Ovary (tissue), 3 donors: ENCODE measurements at regions not wholly inside any gene's neighbourhood (a gene's known extent, or its start where the extent isn't known, plus 50 kb on each side); places are given as distances from the start of the nearest gene placed in this dataset.

ENCODE experiments used
- CTCF ChIP-seq, 3 donors: fragments of 450-650 bp in 2 of 3; fragments of 200-600 bp in 1 of 3; IDR thresholded peaks; one replicate each; pipeline versions ENCODE4 v1.5.1 to v1.8.0; 2016 to 2022; ENCODE audit warnings: antibody characterized with exemption in 3 of 3, mild to moderate bottlenecking in 1 of 3
- EP300 ChIP-seq: sonication (generic); formaldehyde crosslinking; IDR thresholded peaks from one replicate; pipeline ENCODE4 v1.6.1; 2017; ENCODE audit warnings: antibody characterized with exemption
- POLR2A ChIP-seq: fragments of 450-650 bp; IDR thresholded peaks from one replicate; pipeline ENCODE4 v1.6.1; 2017; ENCODE audit warnings: antibody characterized with exemption, mild to moderate bottlenecking, moderate library complexity
- donor health status: DM: no; HTN: no; CAD: no.

- no peak for TF ChIP-seq CTCF (IDR thresholded peaks at IDR 0.05)
- TF ChIP-seq POLR2A, result no peak
- TF ChIP-seq EP300, result no peak
Observed at GRCh38 chr11:128279866-128280265, 307.5 kb downstream of the ETS1 start.
